NCI-H2196 (cell line): ENCODE measurements at regions not wholly inside any gene's neighbourhood (a gene's known extent, or its start where the extent isn't known, plus 50 kb on each side); places are given as distances from the start of the nearest gene placed in this dataset.

Source experiments
- DNase-seq: peaks from one replicate; lab custom pipeline; 2025; ENCODE audit not compliant: unreplicated experiment; lab: John Stamatoyannopoulos, UW

GRCh38 chr12:13691598-13691997 lies 289.8 kb downstream of the GRIN2B start:
- DNase-seq: no peak

- no peak for DNase-seq
These were observed 293.8 kb downstream of the GRIN2B start for GRCh38 chr12:13687633-13688032.

GRCh38 chr12:13686260-13686659 lies 295.1 kb downstream of the GRIN2B start:
- no peak for DNase-seq

GRCh38 chr12:13680916-13681315 lies 300.5 kb downstream of the GRIN2B start:
- DNase-seq: no peak

GRCh38 chr12:13676880-13677279 lies 304.5 kb downstream of the GRIN2B start:
- DNase-seq: no peak

GRCh38 chr12:13670285-13670866 lies 311.0 kb downstream of the GRIN2B start:
- no peak for DNase-seq

GRCh38 chr12:13668880-13669279 lies 312.5 kb downstream of the GRIN2B start:
- DNase-seq: no peak

GRCh38 chr12:13666806-13667205 lies 314.6 kb downstream of the GRIN2B start:
- no peak for DNase-seq

GRCh38 chr12:13661005-13661887 lies 320.2 kb downstream of the GRIN2B start:
- peak; percentile 9 for DNase-seq

- DNase-seq: no peak
These were observed 326.9 kb downstream of the GRIN2B start for GRCh38 chr12:13654456-13654855.

- DNase-seq: no peak
These were observed 329.3 kb downstream of the GRIN2B start for GRCh38 chr12:13652105-13652504.

GRCh38 chr12:13635709-13636108 lies 345.7 kb downstream of the GRIN2B start:
- no peak for DNase-seq

GRCh38 chr12:13631873-13632272 lies 349.5 kb downstream of the GRIN2B start:
- DNase-seq: no peak

- no peak for DNase-seq
These were observed 351.0 kb downstream of the GRIN2B start for GRCh38 chr12:13630354-13630753.

GRCh38 chr12:13628067-13628466 lies 353.3 kb downstream of the GRIN2B start:
- DNase-seq: no peak

- DNase-seq: no peak
These were observed 353.9 kb downstream of the GRIN2B start for GRCh38 chr12:13627536-13627935.

GRCh38 chr12:13613297-13613696 lies 368.1 kb downstream of the GRIN2B start:
- no peak for DNase-seq

GRCh38 chr12:13609894-13610679 lies 371.3 kb downstream of the GRIN2B start:
- DNase-seq: no peak

- no peak for DNase-seq
These were observed 375.1 kb downstream of the GRIN2B start for GRCh38 chr12:13606290-13606689.

GRCh38 chr12:13603953-13604352 lies 377.4 kb downstream of the GRIN2B start:
- DNase-seq: no peak

GRCh38 chr12:13602172-13602571 lies 379.2 kb downstream of the GRIN2B start:
- DNase-seq: no peak

- no peak for DNase-seq
These were observed 382.2 kb downstream of the GRIN2B start for GRCh38 chr12:13599176-13599575.
